HEK293T (cell line): ENCODE measurements at regions not wholly inside any gene's neighbourhood (a gene's known extent, or its start where the extent isn't known, plus 50 kb on each side); places are given as distances from the start of the nearest gene placed in this dataset.

Source experiments
- BHLHE40 ChIP-seq: fragments of 450-650 bp; IDR thresholded peaks from 2 replicates; pipeline ENCODE4 v1.6.1; 2016; ENCODE audit warnings: mild to moderate bottlenecking, moderate library complexity, borderline replicate concordance
- CTBP1 ChIP-seq: fragments of 450-650 bp; IDR thresholded peaks from 2 replicates; pipeline ENCODE4 v1.6.1; 2016; ENCODE audit warnings: borderline replicate concordance
- FOXA1 ChIP-seq: fragments of 450-650 bp; IDR thresholded peaks from 2 replicates; pipeline ENCODE4 v1.6.1; 2016; ENCODE audit warnings: mild to moderate bottlenecking
- FOXK2 ChIP-seq: fragments of 450-650 bp; IDR thresholded peaks from 2 replicates; pipeline ENCODE4 v1.6.1; 2016; ENCODE audit warnings: mild to moderate bottlenecking
- FOXM1 ChIP-seq: fragments of 450-650 bp; IDR thresholded peaks from 2 replicates; pipeline ENCODE4 v1.6.1; 2017; ENCODE audit warnings: mild to moderate bottlenecking, borderline replicate concordance
- L3MBTL2 ChIP-seq: fragments of 450-650 bp; conservative IDR thresholded peaks from 2 replicates; pipeline ENCODE4 v1.6.1; 2016; ENCODE audit warnings: mild to moderate bottlenecking
- NFRKB ChIP-seq: fragments of 450-650 bp; IDR thresholded peaks from 2 replicates; pipeline ENCODE4 v1.6.1; 2016; ENCODE audit warnings: mild to moderate bottlenecking, moderate library complexity
- SP1 ChIP-seq: fragments of 450-650 bp; IDR thresholded peaks from 2 replicates; pipeline ENCODE4 v1.6.1; 2017
- SUZ12 ChIP-seq: fragments of 450-650 bp; IDR thresholded peaks from 2 replicates; pipeline ENCODE4 v1.6.1; 2016; ENCODE audit warnings: mild to moderate bottlenecking
- TARDBP ChIP-seq: fragments of 450-650 bp; IDR thresholded peaks from 2 replicates; pipeline ENCODE4 v1.6.1; 2016

- TF ChIP-seq SP1: no peak
- TF ChIP-seq FOXM1: no peak
- no peak for TF ChIP-seq FOXA1
- no peak for TF ChIP-seq SUZ12
- no peak for TF ChIP-seq NFRKB
- no peak for TF ChIP-seq FOXK2
- no peak for TF ChIP-seq TARDBP
- no peak for TF ChIP-seq CTBP1
- TF ChIP-seq L3MBTL2: no peak
- TF ChIP-seq BHLHE40: no peak
These were observed 89.4 kb upstream of the BMP2 start for GRCh38 chr20:6678101-6678500.
